Colon (tissue), 2 donors: ENCODE measurements at regions not wholly inside any gene's neighbourhood (a gene's known extent, or its start where the extent isn't known, plus 50 kb on each side); places are given as distances from the start of the nearest gene placed in this dataset.
"Not testable (repeated sequence)": the region's sequence is repeated elsewhere in the genome, so short reads cannot be mapped to it uniquely, and the experiment has no call there.

Experiments
- FAIRE-seq: peaks from 2 replicates; lab custom pipeline; 2012; peaks lifted over from hg19 to GRCh38; lab: Jason Lieb, UNC
- donor health status: control.
- donor health status: control.

DNA sequence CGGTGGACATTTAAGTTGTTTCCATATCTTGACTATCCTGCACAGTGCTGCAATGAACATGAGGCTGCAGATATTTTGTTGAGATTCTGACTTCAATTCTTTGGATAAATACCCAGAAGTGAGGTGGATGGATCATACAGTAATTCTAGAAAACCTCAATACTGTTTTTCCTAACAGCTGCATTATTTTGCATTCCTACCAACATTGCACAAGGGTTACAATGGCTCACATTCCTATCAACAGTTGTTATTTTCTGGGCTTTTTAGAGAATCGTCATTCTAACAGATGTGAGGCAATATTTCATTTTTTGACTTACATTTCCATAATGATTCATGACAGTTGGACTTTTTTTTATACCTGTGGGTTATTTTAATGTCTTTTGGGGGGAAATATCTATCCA, 716.9 kb upstream of the ANO3 start:
- no peak for FAIRE-seq

DNA sequence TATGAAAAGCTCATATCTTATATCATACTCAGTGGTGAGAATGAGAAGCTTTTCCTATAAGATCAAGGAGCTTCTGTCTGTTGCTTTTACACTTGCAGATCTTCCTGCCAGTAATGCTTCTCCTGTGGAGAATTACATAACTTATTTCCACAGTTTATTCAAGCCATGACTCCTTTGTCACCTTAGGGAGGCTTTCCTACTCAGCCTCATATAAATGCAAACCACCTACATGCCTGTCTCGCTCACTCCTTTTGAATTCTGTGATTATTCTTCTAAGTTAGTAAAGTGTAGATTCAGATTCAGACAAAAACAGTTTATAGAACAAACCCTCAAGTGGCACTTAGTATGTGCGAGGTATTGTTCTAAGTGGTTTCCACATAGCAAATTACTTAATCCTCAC, 716.1 kb upstream of the ANO3 start:
- FAIRE-seq, result no peak

DNA sequence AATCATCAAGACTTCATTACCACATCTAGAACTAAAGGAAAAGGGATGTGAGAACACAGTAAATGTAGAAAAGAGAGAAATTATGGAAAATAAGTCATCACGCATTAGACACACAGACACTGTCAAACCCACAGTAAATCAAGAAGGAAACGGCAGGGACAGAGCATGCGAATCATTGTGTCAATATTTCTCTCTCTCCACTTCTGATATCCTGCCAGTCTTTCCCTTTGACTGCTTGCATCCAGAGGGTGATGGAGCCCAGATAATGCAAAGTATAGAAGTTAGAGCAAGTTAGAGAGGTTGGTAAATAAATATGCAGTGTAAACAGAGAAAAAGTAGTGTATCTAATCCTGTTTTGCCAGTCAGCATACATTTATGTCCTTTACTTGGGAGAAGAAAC, 706.8 kb upstream of the ANO3 start:
- no peak for FAIRE-seq

DNA sequence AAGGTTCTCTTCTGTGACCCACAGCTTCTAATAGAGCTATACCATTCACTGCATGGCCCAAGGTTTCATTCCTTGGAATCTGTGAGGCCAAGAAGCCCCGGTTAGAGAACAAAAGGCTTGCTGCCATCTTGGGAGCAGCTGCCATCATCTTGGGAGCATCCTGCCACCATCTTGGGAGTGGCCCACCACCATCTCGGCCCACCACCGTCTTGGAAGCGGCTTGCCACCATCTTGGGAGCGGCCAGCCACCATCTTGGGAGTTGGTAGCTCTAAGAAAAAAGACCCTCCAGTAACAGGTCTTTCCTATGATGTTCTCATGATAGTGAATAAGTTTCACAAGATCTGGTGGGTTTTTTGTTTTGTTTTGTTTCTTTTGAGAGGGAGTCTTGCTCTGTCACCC, 703.9 kb upstream of the ANO3 start:
- FAIRE-seq, result no peak

DNA sequence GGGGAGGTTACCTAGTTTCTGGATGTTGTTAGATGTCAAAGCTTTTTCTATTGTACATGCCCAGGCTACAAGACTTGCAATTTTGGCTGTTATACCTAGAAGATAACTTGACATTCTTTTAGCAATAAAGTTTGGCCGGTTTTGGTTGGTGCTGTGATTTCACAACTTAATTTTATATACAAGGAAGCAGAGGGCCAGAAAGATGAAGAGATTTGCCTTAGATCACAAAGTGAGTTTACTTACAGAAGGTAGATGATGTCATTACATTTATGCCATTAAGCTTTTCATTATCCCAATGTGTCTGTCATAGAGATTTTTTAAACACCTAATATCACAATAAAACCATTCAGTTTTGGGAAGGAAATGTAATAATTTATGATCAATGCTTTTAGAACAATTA, 698.7 kb upstream of the ANO3 start:
- no peak for FAIRE-seq

DNA sequence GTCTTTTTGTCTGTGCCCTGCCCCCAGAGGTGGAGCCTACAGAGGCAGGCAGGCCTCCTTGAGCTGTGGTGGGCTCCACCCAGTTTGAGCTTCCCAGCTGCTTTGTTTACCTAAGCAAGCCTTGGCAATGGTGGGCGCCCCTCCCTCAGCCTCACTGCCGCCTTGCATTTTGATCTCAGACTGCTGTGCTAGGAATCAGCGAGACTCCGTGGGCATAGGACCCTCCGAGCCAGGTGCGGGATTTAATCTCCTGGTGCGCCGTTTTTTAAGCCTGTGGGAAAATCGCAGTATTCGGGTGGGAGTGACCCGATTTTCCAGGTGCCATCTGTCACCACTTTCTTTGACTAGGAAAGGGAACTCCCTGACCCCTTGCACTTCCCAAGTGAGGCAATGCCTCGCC, 682.7 kb upstream of the ANO3 start:
- not testable (repeated sequence) for FAIRE-seq

DNA sequence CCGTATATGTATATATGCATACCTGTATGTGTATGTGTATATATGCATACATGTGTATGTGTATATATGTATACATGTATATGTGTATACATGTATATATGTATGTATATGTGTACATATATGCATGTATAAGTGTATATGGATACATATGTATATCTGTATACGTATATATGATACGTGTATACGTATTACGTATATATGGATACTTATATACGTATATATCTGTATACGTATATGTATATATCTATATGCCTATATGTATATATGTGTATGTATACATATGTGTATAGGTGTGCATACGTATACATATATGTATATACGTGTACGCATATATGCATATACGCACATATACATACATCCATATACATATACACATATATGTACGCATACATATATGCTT, 681.6 kb upstream of the ANO3 start:
- no peak for FAIRE-seq

DNA sequence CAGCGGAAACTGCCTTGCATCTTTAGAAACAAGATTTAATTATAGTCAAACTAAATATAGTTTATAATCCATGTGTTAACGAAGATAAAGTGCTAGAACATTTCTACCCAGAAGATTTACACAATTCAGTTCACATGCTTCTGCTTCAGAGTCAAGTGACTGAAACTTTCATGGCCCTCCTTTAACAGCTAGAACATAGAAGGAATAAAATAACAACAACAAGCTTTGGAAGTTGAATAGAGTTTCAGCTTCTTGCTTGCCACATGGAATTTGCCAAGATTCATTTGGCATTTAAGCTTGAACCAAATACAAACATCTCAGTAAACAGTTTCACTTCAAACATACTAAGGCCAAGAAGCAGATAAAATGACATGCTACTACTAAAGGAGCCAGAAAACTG, 676.3 kb upstream of the ANO3 start:
- FAIRE-seq, result no peak

DNA sequence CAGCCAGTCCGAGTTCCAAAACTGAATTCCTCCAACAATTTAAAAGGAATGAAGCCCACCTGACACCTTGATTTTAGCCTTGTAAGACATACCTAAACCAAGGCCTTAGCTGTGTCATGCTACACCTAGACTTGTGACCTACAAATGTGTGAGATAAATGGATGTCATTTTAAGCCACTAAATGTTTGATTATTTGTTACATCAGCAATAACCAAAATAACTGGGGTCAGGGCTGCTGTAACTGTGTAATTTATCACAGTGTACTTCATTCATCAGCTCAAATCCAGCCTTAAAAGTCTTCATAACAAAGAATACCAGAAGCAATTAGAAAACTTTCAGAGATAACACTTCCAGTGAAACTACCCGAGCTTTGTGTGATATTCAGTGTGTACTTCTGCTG, 673.0 kb upstream of the ANO3 start:
- FAIRE-seq, result no peak

DNA sequence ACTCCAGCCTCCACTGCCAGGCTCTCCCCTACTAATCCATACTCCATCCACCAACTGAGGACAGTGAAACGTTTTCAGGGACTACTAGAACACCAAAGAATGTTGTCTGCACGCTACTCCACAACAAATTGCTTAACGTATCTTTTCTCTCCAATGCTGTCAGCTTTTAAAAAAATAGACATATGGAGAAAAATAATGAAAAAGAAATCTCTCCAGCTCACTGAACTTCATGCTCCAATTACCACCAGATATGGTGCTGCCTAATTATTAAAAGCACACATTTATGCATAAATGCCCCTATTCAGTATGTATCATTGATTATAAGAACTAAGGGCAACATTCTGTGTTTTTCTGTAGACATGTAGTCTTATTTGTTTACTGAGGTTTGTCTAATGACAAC, 672.2 kb upstream of the ANO3 start:
- FAIRE-seq, result no peak

DNA sequence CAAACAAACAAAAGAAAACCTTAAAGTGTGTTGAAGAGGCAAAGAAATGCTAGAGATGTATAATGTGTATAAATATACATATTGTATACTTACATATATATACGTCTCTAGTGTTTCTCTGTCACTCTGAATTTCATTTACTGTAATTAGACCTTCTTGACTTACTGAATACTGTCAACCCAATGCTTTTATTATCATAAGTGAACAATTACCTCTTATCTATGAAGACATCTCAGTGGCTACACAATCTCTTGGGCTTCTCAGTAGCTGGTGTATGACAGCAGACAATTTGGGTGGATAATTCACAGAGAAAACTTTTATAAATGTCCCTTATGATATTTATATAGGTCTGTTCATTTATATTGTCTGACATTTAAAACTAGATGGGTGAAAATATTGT, 664.1 kb upstream of the ANO3 start:
- no peak for FAIRE-seq

DNA sequence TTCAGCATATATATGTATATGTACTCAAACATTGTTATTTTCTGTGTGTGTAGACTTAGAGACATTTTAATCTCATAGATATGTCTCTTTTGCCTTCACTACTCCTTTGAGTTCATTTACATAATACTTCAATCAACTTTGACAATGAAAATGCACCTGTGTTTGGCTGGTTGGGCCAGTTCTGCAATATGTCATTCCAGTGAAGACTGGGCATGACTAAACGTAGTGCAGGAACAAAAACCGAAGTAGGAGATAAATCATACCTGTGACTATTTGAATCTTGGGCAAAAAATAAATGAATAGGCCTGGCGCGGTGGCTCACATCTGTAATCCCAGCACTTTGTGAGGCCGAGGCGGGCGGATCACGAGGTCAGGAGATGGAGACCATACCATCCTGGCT, 640.0 kb upstream of the ANO3 start:
- no peak for FAIRE-seq

DNA sequence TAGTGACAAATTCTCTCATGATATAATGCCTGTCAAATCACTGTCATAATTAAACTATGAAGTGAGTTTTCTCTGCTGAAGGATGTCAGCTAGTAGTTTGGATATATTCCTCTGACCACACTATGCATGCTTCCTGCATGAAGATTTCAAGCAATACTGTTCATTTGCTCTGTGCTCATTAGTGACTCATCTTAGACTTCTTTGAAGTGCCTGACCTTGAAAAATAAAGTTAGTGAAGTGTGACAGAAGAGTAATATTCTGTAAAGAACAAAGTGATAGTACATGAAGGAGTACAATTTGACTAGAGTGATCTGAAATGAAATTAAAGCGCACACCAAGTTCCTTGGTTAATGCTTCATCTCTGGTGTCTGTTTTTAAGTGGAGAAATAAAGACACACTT, 629.5 kb upstream of the ANO3 start:
- FAIRE-seq, result no peak

DNA sequence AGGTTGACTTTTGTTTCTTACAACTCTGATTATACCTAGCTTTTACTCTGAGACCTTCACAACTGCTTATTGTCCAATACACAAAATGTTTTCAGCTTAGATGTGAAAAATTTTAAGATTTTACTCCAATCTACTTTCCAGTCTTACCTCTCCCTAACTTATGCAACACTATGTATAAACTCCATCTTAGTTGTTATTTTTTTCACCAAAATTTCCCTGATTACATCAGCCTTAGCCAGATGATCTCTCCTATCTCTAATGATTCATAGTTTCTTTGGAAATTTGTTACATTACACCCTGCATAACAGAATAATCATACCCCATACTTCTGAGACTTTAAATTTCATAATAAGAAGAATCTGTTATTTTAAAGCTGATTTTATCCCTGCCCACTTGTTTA, 621.0 kb upstream of the ANO3 start:
- no peak for FAIRE-seq

DNA sequence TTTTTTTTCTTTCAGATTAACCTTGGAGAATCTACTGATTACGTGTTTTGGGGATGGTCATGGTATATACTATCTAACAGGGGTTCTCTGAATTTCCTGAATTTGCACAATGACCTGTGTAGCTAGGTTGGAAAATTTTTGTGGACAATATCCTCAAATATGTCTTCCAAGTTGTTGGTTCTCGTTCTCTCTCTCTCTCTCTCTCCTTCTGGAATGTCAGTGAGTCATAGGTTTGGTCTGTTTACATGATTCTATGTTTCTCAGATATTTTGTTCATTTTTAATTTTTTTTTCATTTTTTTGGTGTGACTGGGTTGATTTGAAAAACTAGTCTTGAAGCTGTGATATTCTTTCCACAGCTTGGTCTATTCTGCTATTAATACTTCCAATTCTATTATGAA, 604.0 kb upstream of the ANO3 start:
- no peak for FAIRE-seq

DNA sequence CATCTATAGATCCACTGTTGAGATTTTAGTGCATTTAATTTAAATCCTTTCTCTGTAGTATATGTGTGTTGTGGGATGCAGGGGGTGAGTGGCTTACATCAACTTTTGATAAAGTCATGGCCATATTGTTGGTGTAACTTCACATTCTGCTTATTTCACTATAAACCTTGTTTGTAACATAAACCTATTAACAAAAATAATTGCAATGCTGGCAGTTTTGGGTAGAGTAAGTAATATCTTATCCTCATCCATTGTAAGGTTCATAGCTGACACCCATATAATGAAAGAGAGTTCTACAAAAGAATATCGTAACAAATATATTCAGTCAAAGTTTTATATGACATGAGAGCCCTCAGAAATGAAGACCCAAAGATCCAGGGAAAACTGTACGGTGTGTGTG, 601.7 kb upstream of the ANO3 start:
- no peak for FAIRE-seq

DNA sequence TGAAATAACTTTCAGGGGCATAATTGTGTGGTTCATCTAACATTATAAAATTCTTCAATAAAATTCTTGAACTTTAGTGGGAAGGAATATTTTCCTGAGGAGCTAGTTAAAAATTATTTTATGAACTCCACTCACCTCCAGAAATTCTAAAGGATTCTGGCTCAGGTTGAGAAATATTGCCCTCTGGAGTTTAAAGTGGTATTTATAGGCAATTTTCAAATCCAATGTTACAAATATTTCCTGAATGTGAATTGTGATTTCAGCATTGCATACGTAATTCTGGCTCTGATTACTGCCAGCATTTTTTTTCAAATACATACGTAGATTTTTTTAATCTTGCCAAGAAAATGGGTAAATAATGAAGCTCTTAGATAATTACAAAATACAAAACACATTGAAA, 598.2 kb upstream of the ANO3 start:
- FAIRE-seq, result no peak

DNA sequence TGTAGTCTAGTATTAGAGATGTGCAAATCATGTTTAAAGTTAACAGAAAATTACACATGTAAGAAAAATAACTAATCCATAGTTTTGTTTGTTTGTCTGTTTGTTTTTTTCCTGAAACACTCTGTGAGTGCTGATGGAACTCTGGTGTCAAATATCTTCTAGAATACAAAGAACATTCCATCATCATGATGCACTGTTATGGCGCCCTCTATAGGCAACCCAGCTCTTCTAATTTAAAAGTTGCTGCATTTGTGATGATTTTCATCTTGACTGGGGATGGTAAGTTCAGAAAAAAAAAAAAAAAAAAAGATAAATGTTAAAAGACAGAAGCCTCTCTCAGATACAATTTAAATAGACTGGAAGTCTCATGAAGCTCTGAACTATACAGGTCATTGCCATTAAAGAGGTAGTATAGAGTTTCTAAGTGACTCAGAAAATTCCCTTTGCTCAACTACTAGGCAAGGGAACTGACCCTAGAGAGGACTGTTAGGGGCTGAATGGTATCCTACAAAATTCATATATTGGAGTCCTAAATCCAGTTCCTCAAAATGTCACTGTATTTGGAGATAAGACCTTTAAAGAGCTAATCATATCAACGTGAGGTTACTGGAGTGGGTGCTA, 597.2 kb upstream of the ANO3 start:
- no peak for FAIRE-seq

DNA sequence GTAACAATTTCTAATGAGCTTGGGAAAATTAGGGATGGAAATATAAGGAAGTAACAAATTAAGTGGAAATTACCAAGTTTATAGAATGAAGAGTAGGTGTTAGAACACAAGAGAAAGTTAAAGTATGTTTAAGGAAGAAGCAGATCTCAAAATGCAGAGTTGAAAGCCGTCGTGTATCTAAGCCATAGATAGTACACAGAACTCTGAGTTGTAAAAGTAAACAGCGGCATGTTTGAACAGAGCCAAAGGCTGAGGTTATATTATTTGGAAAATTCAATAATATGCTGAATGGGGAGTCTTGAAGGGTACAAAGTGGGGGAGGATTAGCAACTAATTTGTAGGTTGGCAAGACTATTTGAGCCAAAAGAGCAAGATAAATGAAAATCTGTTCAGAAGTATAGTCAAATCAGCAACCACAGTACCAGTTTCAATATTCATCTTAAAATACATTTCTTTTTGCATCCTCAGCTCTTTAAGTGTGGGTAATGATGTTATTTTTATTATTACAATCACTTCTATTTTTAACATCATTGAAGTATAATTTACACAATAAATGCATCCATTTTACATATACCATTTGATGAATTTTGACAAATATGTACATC, 594.8 kb upstream of the ANO3 start:
- no peak for FAIRE-seq

DNA sequence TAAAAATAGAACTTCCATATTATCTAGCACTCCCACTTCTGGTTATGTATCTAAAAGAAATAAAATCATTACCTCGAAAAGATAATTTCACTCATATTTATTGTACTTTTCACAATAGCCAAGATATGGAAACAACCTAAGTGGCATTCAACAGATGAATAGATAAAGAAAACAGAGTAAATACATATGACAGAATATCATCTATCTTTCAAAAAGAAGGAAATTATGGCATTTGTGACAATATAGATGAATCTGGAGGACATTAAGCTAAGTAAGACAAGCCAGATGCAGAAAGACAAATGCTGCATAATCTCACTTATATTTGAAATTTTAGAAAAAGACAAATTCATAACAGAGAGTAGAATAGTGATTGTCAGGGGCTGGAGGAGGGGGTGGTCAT, 590.0 kb upstream of the ANO3 start:
- FAIRE-seq, result no peak

DNA sequence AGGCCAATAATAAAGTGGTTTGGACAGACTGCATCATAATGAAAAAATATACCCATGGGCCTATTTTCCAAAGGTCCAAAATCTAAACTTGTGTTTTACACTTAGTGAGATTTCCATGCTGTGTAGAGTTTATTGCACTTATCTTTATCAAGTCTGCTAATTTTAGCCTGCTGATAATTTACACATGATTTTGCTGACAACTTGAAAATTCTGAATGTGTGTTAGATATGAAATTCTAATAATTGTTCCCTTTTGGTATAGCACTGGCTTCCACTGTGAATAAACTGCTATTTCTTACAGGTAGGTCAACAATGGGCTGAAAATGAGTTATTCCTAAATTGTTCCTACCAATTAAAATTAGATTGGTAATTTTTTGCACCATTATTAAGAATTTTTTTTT, 589.1 kb upstream of the ANO3 start:
- no peak for FAIRE-seq

DNA sequence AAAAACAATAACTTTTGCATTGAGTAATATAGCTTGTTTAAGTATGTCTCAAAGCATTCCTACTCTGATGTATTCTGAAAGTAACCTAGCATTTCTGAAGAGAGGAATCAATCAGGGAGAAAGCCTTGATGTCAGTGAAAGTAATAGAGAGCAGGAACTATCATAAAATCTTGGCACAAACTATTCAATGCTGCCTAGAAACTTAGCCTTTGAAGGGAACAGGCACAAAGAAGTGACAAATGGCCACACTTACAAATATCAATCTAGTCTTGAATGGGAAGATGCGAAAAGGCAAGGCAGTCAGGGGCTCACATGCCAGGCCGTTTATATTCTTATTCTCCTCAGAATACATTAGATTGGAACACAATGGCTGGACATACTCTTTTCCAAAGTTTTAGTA, 576.5 kb upstream of the ANO3 start:
- FAIRE-seq, result no peak

DNA sequence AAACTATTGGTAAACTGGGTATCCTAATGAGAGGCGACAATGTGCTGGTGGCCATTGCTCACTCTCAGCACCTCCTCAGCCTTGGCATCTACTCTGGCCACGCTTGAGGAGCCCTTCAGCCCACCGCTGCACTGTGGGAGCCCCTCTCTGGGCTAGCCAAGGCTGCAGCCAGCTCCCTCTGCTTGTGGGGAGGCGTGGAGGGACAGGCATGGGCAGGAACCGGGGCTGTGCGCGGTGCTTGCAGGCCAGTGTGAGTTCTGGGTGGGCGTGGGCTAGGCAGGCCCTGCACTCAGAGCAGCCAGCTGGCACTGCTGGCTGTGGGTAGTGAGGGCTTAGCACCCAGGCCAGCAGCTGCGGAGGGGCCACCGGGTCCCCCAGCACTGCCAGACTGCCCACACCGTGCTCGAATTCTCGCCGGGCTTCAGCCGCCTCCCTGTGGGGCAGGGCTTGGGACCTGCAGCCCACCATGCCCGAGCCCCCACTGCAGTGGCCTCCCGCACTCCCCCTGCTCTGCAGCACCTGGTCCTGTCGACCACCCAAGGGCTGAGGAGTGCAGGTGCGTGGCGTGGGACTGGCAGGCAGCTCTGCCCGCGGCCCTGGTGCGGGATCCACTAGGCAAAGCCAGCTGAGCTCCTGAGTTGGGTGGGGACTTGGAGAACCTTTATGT, 575.9 kb upstream of the ANO3 start:
- no peak for FAIRE-seq

DNA sequence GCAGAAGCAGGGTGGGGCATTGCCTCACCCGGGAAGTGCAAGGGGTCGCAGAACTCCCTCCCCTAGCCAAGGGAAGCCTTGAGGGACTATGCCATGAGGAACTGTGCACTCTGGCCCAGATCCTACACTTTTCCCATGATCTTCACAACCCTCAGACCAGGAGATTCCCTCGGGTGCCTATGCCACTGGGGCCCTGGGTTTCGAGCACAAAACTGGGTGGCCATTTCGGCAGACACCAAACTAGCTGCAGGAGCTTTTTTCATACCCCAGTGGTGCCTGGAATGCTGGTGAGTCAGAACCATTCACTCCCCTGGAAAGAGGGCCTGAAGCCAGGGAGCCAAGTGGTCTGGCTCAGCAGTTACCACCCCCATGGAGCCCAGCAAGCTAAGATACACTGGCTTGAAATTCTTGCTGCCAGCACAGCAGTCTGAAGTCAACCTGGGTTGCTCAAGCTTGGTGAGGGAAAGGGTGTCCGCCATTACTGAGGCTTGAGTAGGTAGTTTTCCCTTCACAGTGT, 573.7 kb upstream of the ANO3 start:
- FAIRE-seq, result no peak
